ENCODE measurements at regions not wholly inside any gene's neighbourhood (a gene's known extent, or its start where the extent isn't known, plus 50 kb on each side); places are given as distances from the start of the nearest gene placed in this dataset.

GRCh38 chrY:19502169-19503091 lies 242.1 kb downstream of the KDM5D start:
- RAD21 ChIA-PET (ENCODE audit: low non-redundant PET in 1 of 2, low total read pairs in 2 of 2, uncharacterized antibody in 2 of 2, unreplicated experiment in 2 of 2) = no interaction called here
- H3K4me1 ChIP-seq (ENCODE audit: control insufficient read depth in 1 of 2, insufficient read depth in 2 of 2, low read length in 2 of 2) = no peaks in the 10 kb centered on the region
- H3K9me3 ChIP-seq (ENCODE audit: control insufficient read depth in 1 of 2, insufficient read depth in 1 of 2, low read depth in 1 of 2, low read length in 2 of 2) = no peaks in the 10 kb centered on the region
- POLR2A ChIA-PET = no interaction called here
- H3K9ac ChIP-seq (ENCODE audit: low read length) = no peak overlapping the region
- TF ChIP-seq REST (IDR thresholded peaks at IDR 0.05; ENCODE audit: low read depth) = no peak
- no peak for TF ChIP-seq SIN3A (IDR thresholded peaks at IDR 0.05; ENCODE audit: low read depth)
- no peak for TF ChIP-seq FOSL1 (IDR thresholded peaks at IDR 0.05; ENCODE audit: low read depth)
- TF ChIP-seq ATF3 (IDR thresholded peaks at IDR 0.05) = no peak
- no peak for TF ChIP-seq EZH2phosphoT487 (IDR thresholded peaks at IDR 0.05; ENCODE audit: borderline replicate concordance)
- DNase-seq (ENCODE audit: low read depth, low spot score) = no peak
- intact Hi-C loops (cut with micrococcal nuclease) = no loop called here
- H3K9me2 ChIP-seq (ENCODE audit: insufficient read depth) = no peaks in the 10 kb centered on the region
- ATAC-seq = no peak
- H3K27ac ChIP-seq (ENCODE audit: low read depth, low read length) = no peak overlapping the region
- no peaks in the 10 kb centered on the region for H3K79me2 ChIP-seq (ENCODE audit: insufficient read depth, low read length)
- H4K20me1 ChIP-seq (ENCODE audit: insufficient read depth) = no peaks in the 10 kb centered on the region
- H2AFZ ChIP-seq (ENCODE audit: low read depth, low read length, poor library complexity, severe bottlenecking) = no peak overlapping the region
- no peak overlapping the region for H3K4me3 ChIP-seq (replicated peaks in 1 of 2; ENCODE audit: low read depth in 1 of 2, low read length in 2 of 2)
- H3K36me3 ChIP-seq (ENCODE audit: control insufficient read depth in 1 of 2, insufficient read depth in 2 of 2, low read length in 2 of 2) = no peaks in the 10 kb centered on the region
- no TSS peak for BruUV-seq (replicated peaks)
- CTCF ChIA-PET = no interaction called here
- no peaks in the 10 kb centered on the region for H3K27me3 ChIP-seq (ENCODE audit: insufficient read depth, low read length)
- H3K4me2 ChIP-seq (ENCODE audit: low read length) = no peak overlapping the region
